Progenitor cell of endocrine pancreas (in vitro differentiated cells): ENCODE measurements at regions not wholly inside any gene's neighbourhood (a gene's known extent, or its start where the extent isn't known, plus 50 kb on each side); places are given as distances from the start of the nearest gene placed in this dataset.
A peak's percentile ranks its signal among the peaks of the same experiment; 100 is the strongest.

Experiments used
- DNase-seq: peaks from one replicate; pipeline ENCODE4 v3.0.0; 2021; ENCODE audit warnings: low spot score; ENCODE audit not compliant: unreplicated experiment
- H3K27ac Mint-ChIP-seq: 2 replicates; pipeline ENCODE4 v1.8.0; 2021; ENCODE audit warnings: mild to moderate bottlenecking, moderate library complexity, mixed read lengths
- H3K27me3 Mint-ChIP-seq: 2 replicates; pipeline ENCODE4 v1.8.0; 2021; ENCODE audit warnings: mixed read lengths
- H3K36me3 Mint-ChIP-seq: 2 replicates; pipeline ENCODE4 v1.8.0; 2022; ENCODE audit warnings: mixed read lengths; ENCODE audit not compliant: insufficient read depth
- H3K4me1 Mint-ChIP-seq: 2 replicates; pipeline ENCODE4 v1.8.0; 2021; ENCODE audit warnings: low read depth, mixed read lengths
- H3K4me3 Mint-ChIP-seq: 2 replicates; pipeline ENCODE4 v1.8.0; 2021; ENCODE audit warnings: low read depth, mild to moderate bottlenecking, moderate library complexity, mixed read lengths
- H3K9me3 Mint-ChIP-seq: 2 replicates; pipeline ENCODE4 v1.8.0; 2021; ENCODE audit warnings: low read depth, mixed read lengths
- CTCF ChIP-seq: fragments of 200-600 bp; sonication (generic); IDR thresholded peaks from one replicate; pipeline ENCODE4 v1.5.0; 2021; ENCODE audit warnings: antibody characterized with exemption, mild to moderate bottlenecking; ENCODE audit not compliant: unreplicated experiment

GRCh38 chr2:164429354-164429753 lies 191.9 kb downstream of the GRB14 start:
- H3K27ac Mint-ChIP-seq, result no peak overlapping the region
- H3K4me1 Mint-ChIP-seq, result peaks cover 9% of the 10 kb centered on the region
- H3K36me3 Mint-ChIP-seq, result no peaks in the 10 kb centered on the region
- no peak for TF ChIP-seq CTCF
- H3K27me3 Mint-ChIP-seq, result peaks cover 27% of the 10 kb centered on the region
- no peaks in the 10 kb centered on the region for H3K9me3 Mint-ChIP-seq
- DNase-seq, result no peak
- H3K4me3 Mint-ChIP-seq, result no peak overlapping the region

- TF ChIP-seq CTCF, result no peak
- H3K4me1 Mint-ChIP-seq, result peaks cover 9% of the 10 kb centered on the region
- H3K9me3 Mint-ChIP-seq, result no peaks in the 10 kb centered on the region
- no peaks in the 10 kb centered on the region for H3K36me3 Mint-ChIP-seq
- H3K27ac Mint-ChIP-seq, result no peak overlapping the region
- no peak for DNase-seq
- no peak overlapping the region for H3K4me3 Mint-ChIP-seq
- peaks cover 29% of the 10 kb centered on the region for H3K27me3 Mint-ChIP-seq
Observed at GRCh38 chr2:164427111-164427510, 194.2 kb downstream of the GRB14 start.

GRCh38 chr2:164420787-164421186 lies 200.5 kb downstream of the GRB14 start:
- no peaks in the 10 kb centered on the region for H3K9me3 Mint-ChIP-seq
- no peak overlapping the region for H3K4me3 Mint-ChIP-seq
- no peak overlapping the region for H3K27ac Mint-ChIP-seq
- no peak for DNase-seq
- TF ChIP-seq CTCF, result no peak
- H3K36me3 Mint-ChIP-seq, result no peaks in the 10 kb centered on the region
- H3K4me1 Mint-ChIP-seq, result no peaks in the 10 kb centered on the region
- H3K27me3 Mint-ChIP-seq, result peaks cover 11% of the 10 kb centered on the region

- Mint-ChIP-seq H3K9me3 (no peaks in the 10 kb centered on the region), H3K4me1 (no peaks in the 10 kb centered on the region), H3K27ac (no peak overlapping the region), H3K36me3 (no peaks in the 10 kb centered on the region), H3K27me3 (no peaks in the 10 kb centered on the region), H3K4me3 (no peak overlapping the region)
- no peak for TF ChIP-seq CTCF
- no peak for DNase-seq
Observed at GRCh38 chr2:164412831-164413230, 208.5 kb downstream of the GRB14 start.

GRCh38 chr2:164389411-164389810 lies 231.9 kb downstream of the GRB14 start:
- no peak overlapping the region for H3K4me3 Mint-ChIP-seq
- no peak overlapping the region for H3K27ac Mint-ChIP-seq
- peaks cover 1% of the 10 kb centered on the region for H3K4me1 Mint-ChIP-seq
- no peaks in the 10 kb centered on the region for H3K9me3 Mint-ChIP-seq
- DNase-seq, result no peak
- no peaks in the 10 kb centered on the region for H3K36me3 Mint-ChIP-seq
- peaks cover 2% of the 10 kb centered on the region for H3K27me3 Mint-ChIP-seq
- no peak for TF ChIP-seq CTCF

GRCh38 chr2:164388511-164388910 lies 232.8 kb downstream of the GRB14 start:
- H3K27me3 Mint-ChIP-seq, result peaks cover 2% of the 10 kb centered on the region
- peak overlapping the region; percentile 38 for H3K27ac Mint-ChIP-seq
- TF ChIP-seq CTCF, result no peak
- H3K4me1 Mint-ChIP-seq, result peaks cover 1% of the 10 kb centered on the region
- no peak for DNase-seq
- no peaks in the 10 kb centered on the region for H3K36me3 Mint-ChIP-seq
- H3K9me3 Mint-ChIP-seq, result no peaks in the 10 kb centered on the region
- H3K4me3 Mint-ChIP-seq, result no peak overlapping the region
